ENCODE measurements at regions not wholly inside any gene's neighbourhood (a gene's known extent, or its start where the extent isn't known, plus 50 kb on each side); places are given as distances from the start of the nearest gene placed in this dataset.

GRCh38 chr5:52725808-52726207 is 61.9 kb upstream of the ITGA1 start:
- no peaks in the 10 kb centered on the region for H3K27me3 ChIP-seq (ENCODE audit: insufficient read depth, low read length)
- Mint-ChIP-seq H3K36me3 (ENCODE audit: low read depth, unreplicated experiment) (no peaks in the 10 kb centered on the region), H3K27me3 (ENCODE audit: low read depth, unreplicated experiment) (no peaks in the 10 kb centered on the region), H3K27ac (ENCODE audit: unreplicated experiment) (peak overlapping the region; percentile 35), H3K9me3 (ENCODE audit: unreplicated experiment) (peaks cover 4% of the 10 kb centered on the region), H3K4me1 (ENCODE audit: low read depth, unreplicated experiment) (peaks cover 23% of the 10 kb centered on the region), H3K4me3 (ENCODE audit: unreplicated experiment) (no peak overlapping the region)
- H3K4me2 ChIP-seq (ENCODE audit: low read length) = peak overlapping the region; percentile 38
- no peak overlapping the region for H3K9ac ChIP-seq (ENCODE audit: low read length)
- no peak for FAIRE-seq
- H2AFZ ChIP-seq (ENCODE audit: low read depth, low read length) = no peak overlapping the region
- no peaks in the 10 kb centered on the region for H3K9me3 ChIP-seq (ENCODE audit: insufficient read depth, low read depth, low read length)
- no peaks in the 10 kb centered on the region for H3K79me2 ChIP-seq (ENCODE audit: insufficient read depth, low read length)
- no peaks in the 10 kb centered on the region for H3K4me1 ChIP-seq (ENCODE audit: insufficient read depth, low read length)
- H3K36me3 ChIP-seq (ENCODE audit: insufficient read depth, low read length) = no peaks in the 10 kb centered on the region
- no peak overlapping the region for H3K4me3 ChIP-seq (ENCODE audit: insufficient read depth, low read depth, low read length)
- DNase-seq (ENCODE audit: low read depth) = no peak
- no peak for TF ChIP-seq EZH2 (IDR thresholded peaks at IDR 0.05; ENCODE audit: insufficient read depth, low read length)
- TF ChIP-seq, protein P1, sequence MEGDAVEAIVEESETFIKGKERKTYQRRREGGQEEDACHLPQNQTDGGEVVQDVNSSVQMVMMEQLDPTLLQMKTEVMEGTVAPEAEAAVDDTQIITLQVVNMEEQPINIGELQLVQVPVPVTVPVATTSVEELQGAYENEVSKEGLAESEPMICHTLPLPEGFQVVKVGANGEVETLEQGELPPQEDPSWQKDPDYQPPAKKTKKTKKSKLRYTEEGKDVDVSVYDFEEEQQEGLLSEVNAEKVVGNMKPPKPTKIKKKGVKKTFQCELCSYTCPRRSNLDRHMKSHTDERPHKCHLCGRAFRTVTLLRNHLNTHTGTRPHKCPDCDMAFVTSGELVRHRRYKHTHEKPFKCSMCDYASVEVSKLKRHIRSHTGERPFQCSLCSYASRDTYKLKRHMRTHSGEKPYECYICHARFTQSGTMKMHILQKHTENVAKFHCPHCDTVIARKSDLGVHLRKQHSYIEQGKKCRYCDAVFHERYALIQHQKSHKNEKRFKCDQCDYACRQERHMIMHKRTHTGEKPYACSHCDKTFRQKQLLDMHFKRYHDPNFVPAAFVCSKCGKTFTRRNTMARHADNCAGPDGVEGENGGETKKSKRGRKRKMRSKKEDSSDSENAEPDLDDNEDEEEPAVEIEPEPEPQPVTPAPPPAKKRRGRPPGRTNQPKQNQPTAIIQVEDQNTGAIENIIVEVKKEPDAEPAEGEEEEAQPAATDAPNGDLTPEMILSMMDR (IDR thresholded peaks at IDR 0.05; ENCODE audit: insufficient read depth, low read depth, low read length) = no peak
- no peak overlapping the region for H3K27ac ChIP-seq (ENCODE audit: low read depth, low read length)
- H4K20me1 ChIP-seq (ENCODE audit: insufficient read depth, low read length) = no peaks in the 10 kb centered on the region

DNA sequence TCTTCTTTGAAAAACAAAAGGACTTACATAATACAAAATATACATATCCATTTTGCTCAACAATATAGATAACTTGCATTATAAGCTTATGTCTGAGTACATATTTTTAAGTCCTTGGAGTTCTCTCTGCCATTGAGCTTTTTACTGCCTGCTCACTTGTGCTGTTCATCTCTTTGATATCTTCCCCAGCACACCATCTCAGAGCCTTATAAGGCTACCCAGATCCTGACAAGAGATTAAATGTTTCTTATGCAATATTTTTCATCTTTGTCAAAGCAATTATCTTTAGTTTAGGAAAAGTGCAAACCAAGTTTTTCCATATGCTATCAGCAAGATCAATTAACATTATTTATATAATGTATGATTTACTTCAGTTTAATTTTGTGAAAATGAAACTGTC is 60.7 kb upstream of the ITGA1 start:
- Mint-ChIP-seq H3K4me3 (ENCODE audit: unreplicated experiment) (no peak overlapping the region), H3K9me3 (ENCODE audit: unreplicated experiment) (peaks cover 8% of the 10 kb centered on the region), H3K36me3 (ENCODE audit: low read depth, unreplicated experiment) (no peaks in the 10 kb centered on the region), H3K27me3 (ENCODE audit: low read depth, unreplicated experiment) (no peaks in the 10 kb centered on the region), H3K27ac (ENCODE audit: unreplicated experiment) (no peak overlapping the region), H3K4me1 (ENCODE audit: low read depth, unreplicated experiment) (peaks cover 23% of the 10 kb centered on the region)
- Histone ChIP-seq H3K27me3 (ENCODE audit: insufficient read depth, low read length) (no peaks in the 10 kb centered on the region), H3K27ac (ENCODE audit: low read depth, low read length) (peak overlapping the region; percentile 12), H3K9ac (ENCODE audit: low read length) (no peak overlapping the region), H3K4me2 (ENCODE audit: low read length) (no peak overlapping the region), H3K36me3 (ENCODE audit: insufficient read depth, low read length) (no peaks in the 10 kb centered on the region), H3K4me3 (ENCODE audit: insufficient read depth, low read depth, low read length) (no peak overlapping the region), H4K20me1 (ENCODE audit: insufficient read depth, low read length) (no peaks in the 10 kb centered on the region), H3K79me2 (ENCODE audit: insufficient read depth, low read length) (no peaks in the 10 kb centered on the region), H3K4me1 (ENCODE audit: insufficient read depth, low read length) (no peaks in the 10 kb centered on the region), H2AFZ (ENCODE audit: low read depth, low read length) (no peak overlapping the region), H3K9me3 (ENCODE audit: insufficient read depth, low read depth, low read length) (no peaks in the 10 kb centered on the region)
- TF ChIP-seq EZH2 (IDR thresholded peaks at IDR 0.05; ENCODE audit: insufficient read depth, low read length) = no peak
- TF ChIP-seq, protein P1 (IDR thresholded peaks at IDR 0.05; ENCODE audit: insufficient read depth, low read depth, low read length) = no peak
- no peak for DNase-seq (ENCODE audit: low read depth)
- FAIRE-seq = no peak

DNA sequence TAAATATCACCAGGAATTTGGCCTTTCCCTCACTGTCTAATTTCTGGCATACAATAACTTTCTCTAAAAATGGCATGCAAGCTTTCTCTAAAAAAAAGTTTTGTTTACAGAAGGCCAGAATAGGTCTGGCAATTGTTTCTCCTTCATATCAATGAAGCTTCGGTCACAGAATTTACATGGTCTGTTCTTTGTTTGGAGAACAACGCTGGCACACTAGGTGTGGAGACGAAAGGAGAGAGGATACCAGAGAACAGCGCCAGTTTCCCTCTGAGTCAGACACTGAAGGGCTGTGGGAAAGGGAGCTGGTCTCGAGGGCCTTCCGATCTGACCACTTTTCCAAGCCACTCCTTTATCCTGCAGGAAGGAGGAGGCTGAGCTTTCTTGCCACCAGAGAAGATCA is 60.1 kb upstream of the ITGA1 start:
- Histone ChIP-seq H3K9me3 (ENCODE audit: insufficient read depth, low read depth, low read length) (no peaks in the 10 kb centered on the region), H3K27ac (ENCODE audit: low read depth, low read length) (peak overlapping the region; percentile 12), H3K4me1 (ENCODE audit: insufficient read depth, low read length) (no peaks in the 10 kb centered on the region), H3K79me2 (ENCODE audit: insufficient read depth, low read length) (no peaks in the 10 kb centered on the region), H3K36me3 (ENCODE audit: insufficient read depth, low read length) (no peaks in the 10 kb centered on the region), H2AFZ (ENCODE audit: low read depth, low read length) (no peak overlapping the region), H3K9ac (ENCODE audit: low read length) (no peak overlapping the region), H3K4me3 (ENCODE audit: insufficient read depth, low read depth, low read length) (no peak overlapping the region), H3K4me2 (ENCODE audit: low read length) (peak overlapping the region; percentile 37), H4K20me1 (ENCODE audit: insufficient read depth, low read length) (no peaks in the 10 kb centered on the region), H3K27me3 (ENCODE audit: insufficient read depth, low read length) (no peaks in the 10 kb centered on the region)
- Mint-ChIP-seq H3K27ac (ENCODE audit: unreplicated experiment) (peak overlapping the region; percentile 41), H3K4me1 (ENCODE audit: low read depth, unreplicated experiment) (peaks cover 23% of the 10 kb centered on the region), H3K36me3 (ENCODE audit: low read depth, unreplicated experiment) (no peaks in the 10 kb centered on the region), H3K9me3 (ENCODE audit: unreplicated experiment) (peaks cover 8% of the 10 kb centered on the region), H3K27me3 (ENCODE audit: low read depth, unreplicated experiment) (no peaks in the 10 kb centered on the region), H3K4me3 (ENCODE audit: unreplicated experiment) (no peak overlapping the region)
- peak; percentile 16 for DNase-seq (ENCODE audit: low read depth)
- TF ChIP-seq, protein P1 (IDR thresholded peaks at IDR 0.05; ENCODE audit: insufficient read depth, low read depth, low read length) = no peak
- TF ChIP-seq EZH2 (IDR thresholded peaks at IDR 0.05; ENCODE audit: insufficient read depth, low read length) = no peak
- FAIRE-seq = peak; percentile 90
